ENCODE measurements at regions not wholly inside any gene's neighbourhood (a gene's known extent, or its start where the extent isn't known, plus 50 kb on each side); places are given as distances from the start of the nearest gene placed in this dataset.

GRCh38 chr14:65213316-65213715 is 111.0 kb upstream of the MAX start:
- TF ChIP-seq CTCF (IDR thresholded peaks at IDR 0.05) (no peak), POLR2A (IDR thresholded peaks at IDR 0.05) (no peak)
